HCT116 (cell line): ENCODE measurements at regions not wholly inside any gene's neighbourhood (a gene's known extent, or its start where the extent isn't known, plus 50 kb on each side); places are given as distances from the start of the nearest gene placed in this dataset.

Experiments
- ATAC-seq: fragments of 200-7000 bp; cut with Tn5 transposase; 2 replicates; pipeline ENCODE4 v1.9.1; 2020; ENCODE audit warnings: mild to moderate bottlenecking, moderate library complexity
- BruUV-seq: library from RNA; stranded (reverse); fragments of 400-500 nt; replicated peaks from 2 replicates; lab custom pipeline; 2021; lab: Mats Ljungman, UMichigan
- CTCF ChIA-PET: fragments of 300-600 bp; sonication (Branson Sonifier 250); formaldehyde crosslinking; loops from one replicate; lab custom pipeline; 2021; ENCODE audit warnings: antibody characterized with exemption; lab: Charles Lee
- POLR2A ChIA-PET: fragments of 300-600, 350-600 bp; sonication (Branson Sonifier 250); formaldehyde crosslinking; loops from one replicate; lab custom pipeline; 2021; ENCODE audit warnings: antibody characterized with exemption; lab: Charles Lee
- RAD21 ChIA-PET, 2 experiments: fragments of 300-600 bp; sonication (Branson Sonifier 250); formaldehyde crosslinking; loops; one replicate each; lab custom pipeline; 2023; ENCODE audit warnings: low total read pairs in 2 of 2; ENCODE audit not compliant: uncharacterized antibody in 2 of 2, unreplicated experiment in 2 of 2, low non-redundant PET in 1 of 2; lab: Charles Lee
- DNase-seq: peaks from one replicate; pipeline ENCODE4 v3.0.0-alpha.2; 2010; ENCODE audit warnings: low read depth, low spot score
- H2AFZ ChIP-seq: fragments of 200-600 bp; shearing (Covaris generic), sonication (generic); 2 replicates; pipeline ENCODE4 v1.6.1; 2017; ENCODE audit warnings: low read depth, mixed run types, mixed read lengths, antibody characterized with exemption, low read length; ENCODE audit not compliant: poor library complexity, severe bottlenecking
- H3K27ac ChIP-seq: 2 replicates; pipeline ENCODE4 v1.5.1; 2012; ENCODE audit warnings: low read depth, low read length
- H3K27me3 ChIP-seq: fragments of 200-600 bp; sonication (generic); 2 replicates; pipeline ENCODE4 v1.6.1; 2016; ENCODE audit warnings: mixed run types, low read length, mixed read lengths; ENCODE audit not compliant: insufficient read depth
- H3K36me3 ChIP-seq, 2 experiments: fragments of 200-500 bp in 1 of 2; fragments of 200-600 bp in 1 of 2; sonication (Bioruptor generic) in 1 of 2; sonication (generic) in 1 of 2; 2 replicates each; pipeline versions ENCODE4 v1.5.1 to v1.6.1; 2014 to 2016; ENCODE audit warnings: low read length in 2 of 2, inconsistent platforms in 1 of 2, mixed read lengths in 1 of 2, mixed run types in 1 of 2; ENCODE audit not compliant: insufficient read depth in 2 of 2, control insufficient read depth in 1 of 2
- H3K4me1 ChIP-seq, 2 experiments: fragments of 200-600 bp in 1 of 2; sonication (generic) in 1 of 2; 2 replicates each; pipeline versions ENCODE4 v1.5.1 to v1.6.1; 2012 to 2017; ENCODE audit warnings: low read length in 2 of 2, inconsistent platforms in 1 of 2, mild to moderate bottlenecking in 1 of 2, mixed read lengths in 1 of 2, mixed run types in 1 of 2, moderate library complexity in 1 of 2; ENCODE audit not compliant: insufficient read depth in 2 of 2, control insufficient read depth in 1 of 2
- H3K4me2 ChIP-seq: fragments of 200-600 bp; sonication (generic); 2 replicates; pipeline ENCODE4 v1.6.1; 2017; ENCODE audit warnings: mixed run types, low read length, mixed read lengths
- H3K4me3 ChIP-seq, 2 experiments: fragments of 200-600 bp in 1 of 2; sonication (generic) in 1 of 2; replicated peaks in 1 of 2; 2 replicates each; pipeline ENCODE4 v1.5.1; 2011 to 2016; ENCODE audit warnings: low read length in 2 of 2, control low read depth in 1 of 2, low read depth in 1 of 2, mild to moderate bottlenecking in 1 of 2, mixed read lengths in 1 of 2, mixed run types in 1 of 2
- H3K79me2 ChIP-seq: fragments of 200-600 bp; sonication (generic); 2 replicates; pipeline ENCODE4 v1.6.1; 2017; ENCODE audit warnings: mild to moderate bottlenecking, mixed run types, low read length, moderate library complexity, mixed read lengths; ENCODE audit not compliant: insufficient read depth
- H3K9ac ChIP-seq: fragments of 200-600 bp; sonication (generic); 2 replicates; pipeline ENCODE4 v1.6.1; 2016; ENCODE audit warnings: low read length, mixed read lengths
- H3K9me2 ChIP-seq: fragments of 200-600 bp; sonication (generic), shearing (Covaris generic); 2 replicates; pipeline ENCODE4 v1.6.1; 2017; ENCODE audit warnings: mixed run types, mild to moderate bottlenecking, moderate library complexity; ENCODE audit not compliant: insufficient read depth
- H3K9me3 ChIP-seq, 2 experiments: fragments of 200-500 bp in 1 of 2; fragments of 200-600 bp in 1 of 2; sonication (Bioruptor generic) in 1 of 2; sonication (generic) in 1 of 2; 2 replicates each; pipeline ENCODE4 v1.6.1; 2014 to 2017; ENCODE audit warnings: low read length in 2 of 2, mixed read lengths in 2 of 2, inconsistent platforms in 1 of 2, low read depth in 1 of 2, mild to moderate bottlenecking in 1 of 2, mixed run types in 1 of 2, moderate library complexity in 1 of 2; ENCODE audit not compliant: control insufficient read depth in 1 of 2, insufficient read depth in 1 of 2
- H4K20me1 ChIP-seq: fragments of 200-600 bp; sonication (generic), shearing (Covaris generic); 2 replicates; pipeline ENCODE4 v1.6.1; 2017; ENCODE audit warnings: mixed run types, mild to moderate bottlenecking, moderate library complexity; ENCODE audit not compliant: insufficient read depth
- POLR2AphosphoS5 ChIP-seq: IDR thresholded peaks from 2 replicates; pipeline ENCODE4 v1.6.1; 2011; ENCODE audit warnings: mild to moderate bottlenecking, low read depth, low read length, moderate library complexity
- RAD21 ChIP-seq: IDR thresholded peaks from 2 replicates; pipeline ENCODE4 v1.6.1; 2012; ENCODE audit warnings: low read depth, mild to moderate bottlenecking
- SIN3A ChIP-seq: IDR thresholded peaks from 2 replicates; pipeline ENCODE4 v1.6.1; 2012; ENCODE audit warnings: low read depth
- SP1 ChIP-seq: IDR thresholded peaks from 2 replicates; pipeline ENCODE4 v1.6.1; 2012; ENCODE audit warnings: low read depth
- SRF ChIP-seq: IDR thresholded peaks from 2 replicates; pipeline ENCODE4 v1.6.1; 2012; ENCODE audit warnings: low read depth
- ZNF274 ChIP-seq: fragments of 200-500 bp; sonication (Bioruptor generic); IDR thresholded peaks from 2 replicates; pipeline ENCODE4 v1.6.1; 2014; ENCODE audit warnings: mild to moderate bottlenecking, low read depth, low read length, inconsistent platforms
- intact Hi-C: fragments of 100-400 bp; cut with micrococcal nuclease; formaldehyde crosslinking; loops from 2 replicates; pipeline ENCODE4 v1.10.0; 2022
- TF ChIP-seq, protein P1 (sequence below): IDR thresholded peaks from 2 replicates; pipeline ENCODE4 v1.6.1; 2011; ENCODE audit warnings: mild to moderate bottlenecking, low read length, moderate library complexity; ENCODE audit not compliant: insufficient replicate concordance; ENCODE audit errors: extremely low read depth
- TF ChIP-seq, protein P2 (sequence below), 3 experiments: fragments of 200-600 bp in 1 of 3; sonication (generic) in 1 of 3; IDR thresholded peaks in 2 of 3; conservative IDR thresholded peaks in 1 of 3; 2 replicates each; pipeline ENCODE4 v1.5.1; 2012 to 2017; ENCODE audit warnings: low read depth in 2 of 3, low read length in 2 of 3, antibody characterized with exemption in 1 of 3, borderline replicate concordance in 1 of 3, control low read depth in 1 of 3, mild to moderate bottlenecking in 1 of 3, mixed read lengths in 1 of 3, mixed run types in 1 of 3, moderate library complexity in 1 of 3; ENCODE audit not compliant: insufficient read depth in 1 of 3

DNA sequence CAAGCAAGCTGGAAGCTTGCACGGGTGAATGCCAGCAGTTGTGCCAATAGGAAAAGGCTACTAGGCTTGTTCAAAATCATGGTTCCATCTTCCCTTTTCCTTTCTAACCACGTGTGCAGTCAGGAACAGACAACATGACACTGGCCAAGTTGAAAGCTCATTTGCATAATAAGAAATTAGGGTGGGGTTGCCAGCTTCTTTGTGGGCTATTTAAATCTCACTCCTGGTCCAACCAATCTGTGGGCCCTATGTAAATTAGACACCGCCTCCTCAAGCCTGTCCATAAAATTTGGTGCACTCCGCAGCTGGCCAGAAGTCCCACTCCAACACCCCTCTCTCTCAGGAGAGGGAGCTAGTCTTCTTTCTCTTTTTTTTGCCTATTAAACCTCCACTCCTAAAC lies 1948.4 kb upstream of the PIK3C3 start:
- Histone ChIP-seq H3K9me3 (no peaks in the 10 kb centered on the region), H2AFZ (no peak overlapping the region), H3K27ac (no peak overlapping the region), H4K20me1 (no peaks in the 10 kb centered on the region), H3K27me3 (no peaks in the 10 kb centered on the region), H3K4me2 (no peak overlapping the region), H3K79me2 (no peaks in the 10 kb centered on the region), H3K9me2 (no peaks in the 10 kb centered on the region), H3K4me1 (no peaks in the 10 kb centered on the region), H3K36me3 (no peaks in the 10 kb centered on the region), H3K4me3 (no peak overlapping the region), H3K9ac (no peak overlapping the region)
- TF ChIP-seq RAD21 (no peak), POLR2AphosphoS5 (no peak), ZNF274 (no peak), SIN3A (no peak), SP1 (no peak), SRF (no peak)
- TF ChIP-seq, protein P1, sequence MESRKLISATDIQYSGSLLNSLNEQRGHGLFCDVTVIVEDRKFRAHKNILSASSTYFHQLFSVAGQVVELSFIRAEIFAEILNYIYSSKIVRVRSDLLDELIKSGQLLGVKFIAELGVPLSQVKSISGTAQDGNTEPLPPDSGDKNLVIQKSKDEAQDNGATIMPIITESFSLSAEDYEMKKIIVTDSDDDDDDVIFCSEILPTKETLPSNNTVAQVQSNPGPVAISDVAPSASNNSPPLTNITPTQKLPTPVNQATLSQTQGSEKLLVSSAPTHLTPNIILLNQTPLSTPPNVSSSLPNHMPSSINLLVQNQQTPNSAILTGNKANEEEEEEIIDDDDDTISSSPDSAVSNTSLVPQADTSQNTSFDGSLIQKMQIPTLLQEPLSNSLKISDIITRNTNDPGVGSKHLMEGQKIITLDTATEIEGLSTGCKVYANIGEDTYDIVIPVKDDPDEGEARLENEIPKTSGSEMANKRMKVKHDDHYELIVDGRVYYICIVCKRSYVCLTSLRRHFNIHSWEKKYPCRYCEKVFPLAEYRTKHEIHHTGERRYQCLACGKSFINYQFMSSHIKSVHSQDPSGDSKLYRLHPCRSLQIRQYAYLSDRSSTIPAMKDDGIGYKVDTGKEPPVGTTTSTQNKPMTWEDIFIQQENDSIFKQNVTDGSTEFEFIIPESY, result no peak
- TF ChIP-seq, protein P2, sequence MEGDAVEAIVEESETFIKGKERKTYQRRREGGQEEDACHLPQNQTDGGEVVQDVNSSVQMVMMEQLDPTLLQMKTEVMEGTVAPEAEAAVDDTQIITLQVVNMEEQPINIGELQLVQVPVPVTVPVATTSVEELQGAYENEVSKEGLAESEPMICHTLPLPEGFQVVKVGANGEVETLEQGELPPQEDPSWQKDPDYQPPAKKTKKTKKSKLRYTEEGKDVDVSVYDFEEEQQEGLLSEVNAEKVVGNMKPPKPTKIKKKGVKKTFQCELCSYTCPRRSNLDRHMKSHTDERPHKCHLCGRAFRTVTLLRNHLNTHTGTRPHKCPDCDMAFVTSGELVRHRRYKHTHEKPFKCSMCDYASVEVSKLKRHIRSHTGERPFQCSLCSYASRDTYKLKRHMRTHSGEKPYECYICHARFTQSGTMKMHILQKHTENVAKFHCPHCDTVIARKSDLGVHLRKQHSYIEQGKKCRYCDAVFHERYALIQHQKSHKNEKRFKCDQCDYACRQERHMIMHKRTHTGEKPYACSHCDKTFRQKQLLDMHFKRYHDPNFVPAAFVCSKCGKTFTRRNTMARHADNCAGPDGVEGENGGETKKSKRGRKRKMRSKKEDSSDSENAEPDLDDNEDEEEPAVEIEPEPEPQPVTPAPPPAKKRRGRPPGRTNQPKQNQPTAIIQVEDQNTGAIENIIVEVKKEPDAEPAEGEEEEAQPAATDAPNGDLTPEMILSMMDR (IDR thresholded peaks at IDR 0.05 in 2 of 3, conservative IDR thresholded peaks at IDR 0.05 in 1 of 3; ENCODE audit: borderline replicate concordance in 1 of 3, insufficient read depth in 1 of 3, low read depth in 2 of 3, low read length in 2 of 3), result no peak
- BruUV-seq, result no TSS peak
- no peak for DNase-seq
- no peak for ATAC-seq
- ChIA-PET CTCF (no interaction called here), POLR2A (no interaction called here), RAD21 (no interaction called here)
- intact Hi-C loops, result no loop called here
